Adrenal gland (tissue), 9 donors: ENCODE measurements at regions not wholly inside any gene's neighbourhood (a gene's known extent, or its start where the extent isn't known, plus 50 kb on each side); places are given as distances from the start of the nearest gene placed in this dataset.

Experiments used
- DNase-seq, 7 donors: peaks; one replicate each; pipeline ENCODE4 v3.0.0-alpha.2; 2019 to 2020
- H3K27ac ChIP-seq, 5 donors: fragments of 200-600 bp; sonication (generic) in 4 of 5; 1 replicate in 3 of 5; 2 replicates in 2 of 5; pipeline versions ENCODE4 v1.5.1 to v1.8.0; 2016 to 2020; ENCODE audit warnings: mild to moderate bottlenecking in 1 of 5
- H3K27me3 ChIP-seq: fragments of 200-600 bp; 2 replicates; pipeline ENCODE4 v1.8.0; 2021
- H3K36me3 ChIP-seq, 2 donors: fragments of 200-600 bp; replicated peaks in 1 of 2; 1 replicate in 1 of 2; 2 replicates in 1 of 2; pipeline versions ENCODE4 v1.5.1 to v1.8.0; 2018 to 2022
- H3K4me1 ChIP-seq, 2 donors: fragments of 200-600 bp; replicated peaks in 1 of 2; 1 replicate in 1 of 2; 2 replicates in 1 of 2; pipeline versions ENCODE4 v1.5.1 to v1.8.0; 2018 to 2021
- H3K4me3 ChIP-seq, 4 donors: fragments of 200-600 bp; sonication (generic) in 3 of 4; one replicate each; pipeline ENCODE4 v1.5.1; 2016 to 2018
- H3K9me3 ChIP-seq, 3 donors: fragments of 200-600 bp; sonication (generic) in 1 of 3; replicated peaks in 1 of 3; 1 replicate in 2 of 3; 2 replicates in 1 of 3; pipeline versions ENCODE4 v1.5.1 to v1.8.0; 2016 to 2021
- POLR2A ChIP-seq, 2 donors: fragments of 450-650 bp; IDR thresholded peaks; one replicate each; pipeline ENCODE4 v1.6.1; 2017; ENCODE audit warnings: antibody characterized with exemption in 2 of 2, mild to moderate bottlenecking in 2 of 2, moderate library complexity in 1 of 2
- WGBS, 4 donors: extraction: QIAGEN DNeasy Blood & Tissue Kit in 2 of 4; methylation state at CpG; one replicate each; pipeline versions ENCODE4 v1.1.5 to v1.1.7; 2013 to 2017; 5-methylcytosine and 5-hydroxymethylcytosine counted together
- intact Hi-C, 2 donors: fragments of 100-400 bp; cut with DNase I; formaldehyde crosslinking; loops; one replicate each; pipeline versions ENCODE4 v1.14.1 to v1.15.0; 2022 to 2023
- TF ChIP-seq, protein P1 (sequence below), 6 experiments: fragments of 450-650 bp in 4 of 6; fragments of 200-600 bp in 2 of 6; sonication (generic) in 1 of 6; IDR thresholded peaks; 1 replicate in 5 of 6; 2 replicates in 1 of 6; pipeline versions ENCODE4 v1.5.1 to v1.8.0; 2016 to 2021; ENCODE audit warnings: antibody characterized with exemption in 6 of 6, mild to moderate bottlenecking in 2 of 6, moderate library complexity in 1 of 6
- donor health status: healthy with polysubstance abuse.
- donor health status: Bipolar disorder and iron deficiency.
- donor health status: DM: yes; HTN: yes; CAD: no.
- donor health status: DM: no; HTN: no; CAD: no.
- donor health status: DM: no; HTN: no; CAD: no.

DNA sequence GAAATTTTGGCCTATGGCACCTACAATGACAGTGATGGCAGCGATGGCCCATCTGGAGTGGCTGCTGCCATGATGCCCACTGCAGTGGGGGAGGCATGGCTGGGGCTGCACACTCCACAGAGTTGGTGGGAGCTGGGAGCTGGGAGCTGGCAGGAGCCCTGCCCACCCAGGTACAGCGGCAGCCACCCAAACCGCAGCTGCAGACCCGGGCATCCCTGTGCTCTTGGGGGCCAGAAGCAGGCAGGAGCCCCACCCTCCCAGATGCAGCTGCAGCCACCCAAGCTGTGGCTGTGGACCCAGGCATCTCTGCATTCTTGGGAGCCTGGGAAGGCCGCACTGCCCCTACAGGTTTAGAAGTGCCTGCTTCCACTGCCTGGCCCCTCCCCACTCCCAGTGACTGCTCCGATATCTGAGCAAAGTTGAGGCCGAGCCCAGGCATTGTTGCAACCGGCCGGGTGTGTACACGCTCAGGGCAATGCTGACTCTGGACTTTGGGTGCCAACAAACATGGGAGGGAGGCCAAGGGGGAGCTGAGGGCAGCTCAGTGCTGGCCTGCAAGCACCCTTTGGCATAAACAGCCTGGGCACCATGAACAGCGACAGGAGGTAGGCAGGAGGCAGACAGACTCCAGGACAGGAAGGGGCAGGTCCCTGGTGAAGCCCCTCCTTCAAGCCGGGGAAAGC lies 82.8 kb downstream of the PPP4R3C start:
- 77 to 86% (median 81%) methylated on average over 1 to 12 of the region's 12 CpGs for WGBS, 4 donors

DNA sequence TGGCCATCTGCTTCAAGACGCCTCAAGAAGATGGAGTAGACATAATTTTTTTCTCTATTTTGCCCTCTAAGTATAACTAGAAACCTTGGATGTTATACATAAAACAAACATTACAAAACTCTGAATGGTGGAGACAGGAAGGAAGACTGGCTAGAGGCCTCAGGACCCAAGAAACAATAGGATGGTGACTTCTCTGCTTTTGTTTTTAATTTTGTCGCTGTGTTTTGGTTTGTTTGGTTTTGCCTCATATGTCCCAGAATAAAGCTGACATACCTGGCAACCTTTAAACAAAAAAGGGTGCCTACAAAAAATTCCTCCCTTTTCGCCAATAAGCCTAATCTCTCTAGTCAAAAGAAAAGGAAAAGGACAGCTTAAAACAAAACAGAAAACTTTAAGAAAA lies 109.1 kb downstream of the PPP4R3C start:
- intact Hi-C loops, result no loop called here
- TF ChIP-seq POLR2A (IDR thresholded peaks at IDR 0.05), result no peak
- TF ChIP-seq, protein P1, sequence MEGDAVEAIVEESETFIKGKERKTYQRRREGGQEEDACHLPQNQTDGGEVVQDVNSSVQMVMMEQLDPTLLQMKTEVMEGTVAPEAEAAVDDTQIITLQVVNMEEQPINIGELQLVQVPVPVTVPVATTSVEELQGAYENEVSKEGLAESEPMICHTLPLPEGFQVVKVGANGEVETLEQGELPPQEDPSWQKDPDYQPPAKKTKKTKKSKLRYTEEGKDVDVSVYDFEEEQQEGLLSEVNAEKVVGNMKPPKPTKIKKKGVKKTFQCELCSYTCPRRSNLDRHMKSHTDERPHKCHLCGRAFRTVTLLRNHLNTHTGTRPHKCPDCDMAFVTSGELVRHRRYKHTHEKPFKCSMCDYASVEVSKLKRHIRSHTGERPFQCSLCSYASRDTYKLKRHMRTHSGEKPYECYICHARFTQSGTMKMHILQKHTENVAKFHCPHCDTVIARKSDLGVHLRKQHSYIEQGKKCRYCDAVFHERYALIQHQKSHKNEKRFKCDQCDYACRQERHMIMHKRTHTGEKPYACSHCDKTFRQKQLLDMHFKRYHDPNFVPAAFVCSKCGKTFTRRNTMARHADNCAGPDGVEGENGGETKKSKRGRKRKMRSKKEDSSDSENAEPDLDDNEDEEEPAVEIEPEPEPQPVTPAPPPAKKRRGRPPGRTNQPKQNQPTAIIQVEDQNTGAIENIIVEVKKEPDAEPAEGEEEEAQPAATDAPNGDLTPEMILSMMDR (IDR thresholded peaks at IDR 0.05), result no peak
- H3K27ac ChIP-seq, result no peak overlapping the region
- H3K4me1 ChIP-seq, result no peaks in the 10 kb centered on the region
- H3K27me3 ChIP-seq, result no peaks in the 10 kb centered on the region
- H3K36me3 ChIP-seq, result no peaks in the 10 kb centered on the region
- H3K9me3 ChIP-seq, result no peaks in the 10 kb centered on the region
- 58 to 78% (median 69%) methylated on average over 3 of the region's 3 CpGs for WGBS, 4 donors
- DNase-seq, result no peak
- no peak overlapping the region for H3K4me3 ChIP-seq

More for the DNA sequence above, 82.8 kb downstream of the PPP4R3C start:
- no peaks in the 10 kb centered on the region for H3K36me3 ChIP-seq
- H3K9me3 ChIP-seq, result no peaks in the 10 kb centered on the region
- no peak overlapping the region for H3K27ac ChIP-seq
- H3K27me3 ChIP-seq, result peaks cover 11% of the 10 kb centered on the region
- no peak for TF ChIP-seq POLR2A (IDR thresholded peaks at IDR 0.05)
- TF ChIP-seq, protein P1 (IDR thresholded peaks at IDR 0.05), result no peak
- DNase-seq, result no peak
- intact Hi-C loops, result no loop called here
- no peaks in the 10 kb centered on the region for H3K4me1 ChIP-seq
- H3K4me3 ChIP-seq, result no peak overlapping the region

DNA sequence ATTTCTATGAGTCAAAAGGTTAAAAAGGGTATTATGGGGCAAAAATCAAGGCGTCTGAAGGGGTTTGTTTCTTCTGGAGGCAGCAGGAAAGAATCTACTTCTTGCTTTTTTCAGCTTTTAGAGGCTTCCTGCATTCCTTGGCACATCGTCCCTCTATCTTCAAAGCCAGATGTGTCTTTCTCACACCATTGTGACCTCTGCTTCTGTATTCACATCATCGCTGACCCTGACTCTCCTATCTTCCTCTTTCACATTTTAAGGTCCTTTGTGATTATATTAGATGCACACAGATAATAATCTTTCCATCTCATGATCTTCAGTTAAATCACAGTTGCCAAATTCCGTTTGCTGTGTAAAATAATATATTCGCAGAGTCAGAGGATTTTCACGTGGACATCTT lies 112.7 kb downstream of the PPP4R3C start:
- Histone ChIP-seq H3K4me3 (no peak overlapping the region), H3K27me3 (no peaks in the 10 kb centered on the region), H3K9me3 (no peaks in the 10 kb centered on the region), H3K36me3 (no peaks in the 10 kb centered on the region), H3K27ac (no peak overlapping the region), H3K4me1 (no peaks in the 10 kb centered on the region)
- intact Hi-C loops, result no loop called here
- WGBS, 4 donors, result 41 to 46% (median 42%) methylated on average over 6 of the region's 6 CpGs
- no peak for DNase-seq
- no peak for TF ChIP-seq POLR2A (IDR thresholded peaks at IDR 0.05)
- TF ChIP-seq, protein P1 (IDR thresholded peaks at IDR 0.05), result no peak

DNA sequence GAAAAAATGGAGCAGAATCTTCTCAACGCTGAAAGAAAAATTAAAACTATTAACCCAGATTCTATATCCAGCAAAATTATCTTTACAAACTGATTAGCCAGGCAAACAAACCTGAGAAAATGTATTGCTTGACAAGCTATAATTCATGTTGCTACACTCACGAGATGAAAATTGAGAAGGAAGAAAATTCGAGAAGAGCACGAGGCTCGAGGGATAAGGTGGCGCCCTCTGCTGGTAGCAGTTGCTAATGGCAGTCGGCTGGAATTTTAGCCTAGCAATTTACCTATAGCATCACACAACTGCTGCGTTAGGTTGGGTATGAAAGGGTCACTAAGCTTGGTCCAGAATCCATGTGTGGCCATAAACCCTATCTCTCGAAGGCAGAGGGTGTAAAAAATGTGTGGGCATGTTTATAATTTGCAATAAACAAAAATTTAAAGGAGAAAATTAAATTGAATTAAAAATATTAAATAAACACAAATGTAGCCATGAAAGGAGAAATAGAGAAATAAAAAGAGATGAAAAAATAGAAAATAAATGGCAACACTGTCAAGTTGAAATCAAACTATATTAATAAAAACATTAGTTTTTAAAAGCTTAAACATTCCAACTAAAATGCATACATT lies 126.6 kb downstream of the PPP4R3C start:
- no peaks in the 10 kb centered on the region for H3K36me3 ChIP-seq
- intact Hi-C loops, result no loop called here
- no peaks in the 10 kb centered on the region for H3K27me3 ChIP-seq
- no peak overlapping the region for H3K27ac ChIP-seq
- no peaks in the 10 kb centered on the region for H3K9me3 ChIP-seq
- peak; percentile 10 to 53 (median 15) for DNase-seq
- 13 to 21% (median 18%) methylated on average over 8 to 9 of the region's 9 CpGs for WGBS, 4 donors
- TF ChIP-seq POLR2A (IDR thresholded peaks at IDR 0.05), result no peak
- TF ChIP-seq, protein P1 (IDR thresholded peaks at IDR 0.05), result peak; percentile 23 to 70 (median 46)
- no peaks in the 10 kb centered on the region for H3K4me1 ChIP-seq
- no peak overlapping the region for H3K4me3 ChIP-seq
